ENCODE measurements at regions not wholly inside any gene's neighbourhood (a gene's known extent, or its start where the extent isn't known, plus 50 kb on each side); places are given as distances from the start of the nearest gene placed in this dataset.

- TF ChIP-seq, protein P1, sequence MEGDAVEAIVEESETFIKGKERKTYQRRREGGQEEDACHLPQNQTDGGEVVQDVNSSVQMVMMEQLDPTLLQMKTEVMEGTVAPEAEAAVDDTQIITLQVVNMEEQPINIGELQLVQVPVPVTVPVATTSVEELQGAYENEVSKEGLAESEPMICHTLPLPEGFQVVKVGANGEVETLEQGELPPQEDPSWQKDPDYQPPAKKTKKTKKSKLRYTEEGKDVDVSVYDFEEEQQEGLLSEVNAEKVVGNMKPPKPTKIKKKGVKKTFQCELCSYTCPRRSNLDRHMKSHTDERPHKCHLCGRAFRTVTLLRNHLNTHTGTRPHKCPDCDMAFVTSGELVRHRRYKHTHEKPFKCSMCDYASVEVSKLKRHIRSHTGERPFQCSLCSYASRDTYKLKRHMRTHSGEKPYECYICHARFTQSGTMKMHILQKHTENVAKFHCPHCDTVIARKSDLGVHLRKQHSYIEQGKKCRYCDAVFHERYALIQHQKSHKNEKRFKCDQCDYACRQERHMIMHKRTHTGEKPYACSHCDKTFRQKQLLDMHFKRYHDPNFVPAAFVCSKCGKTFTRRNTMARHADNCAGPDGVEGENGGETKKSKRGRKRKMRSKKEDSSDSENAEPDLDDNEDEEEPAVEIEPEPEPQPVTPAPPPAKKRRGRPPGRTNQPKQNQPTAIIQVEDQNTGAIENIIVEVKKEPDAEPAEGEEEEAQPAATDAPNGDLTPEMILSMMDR (IDR thresholded peaks at IDR 0.05; ENCODE audit: low read depth, low read length) = no peak
- no peak for TF ChIP-seq EZH2phosphoT487 (IDR thresholded peaks at IDR 0.05; ENCODE audit: low read depth)
Observed at GRCh38 chr17:69725146-69725545, 310.6 kb downstream of the MAP2K6 start.

DNA sequence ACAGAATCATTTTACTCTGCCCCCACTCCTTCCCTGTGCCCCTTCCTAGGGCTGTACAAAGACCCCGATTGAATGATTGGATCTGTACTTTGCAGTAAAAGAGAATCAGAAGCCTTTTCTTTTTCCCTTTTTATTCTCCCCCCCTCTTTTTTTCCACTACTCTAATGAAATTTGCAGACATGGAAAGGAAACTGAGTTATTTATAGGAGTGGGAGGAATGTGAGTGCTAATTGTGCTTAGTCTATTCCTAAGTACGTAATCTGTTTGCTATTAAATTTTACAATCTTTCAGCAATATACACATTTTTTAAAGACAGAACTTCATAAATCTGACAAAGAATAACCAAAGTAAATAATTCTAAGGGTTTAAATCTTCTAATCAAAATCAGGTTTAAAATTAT lies 314.3 kb downstream of the MAP2K6 start:
- H3K4me3 ChIP-seq (ENCODE audit: low read length) = no peak overlapping the region
- no peak overlapping the region for H3K4me2 ChIP-seq (ENCODE audit: low read length)
- no peak overlapping the region for H3K9ac ChIP-seq (ENCODE audit: low read length)
- TF ChIP-seq, protein P1 (IDR thresholded peaks at IDR 0.05; ENCODE audit: low read depth, low read length) = no peak
- no peak for TF ChIP-seq EZH2phosphoT487 (IDR thresholded peaks at IDR 0.05; ENCODE audit: low read depth)
- no peaks in the 10 kb centered on the region for H3K9me3 ChIP-seq (ENCODE audit: insufficient read depth, low read length)
- H3K27me3 ChIP-seq (ENCODE audit: low read depth, low read length) = no peaks in the 10 kb centered on the region
- H4K20me1 ChIP-seq (ENCODE audit: insufficient read depth, low read length) = no peaks in the 10 kb centered on the region
- H3K27ac ChIP-seq (ENCODE audit: low read length) = no peak overlapping the region
- H3K4me1 ChIP-seq (ENCODE audit: low read length) = no peaks in the 10 kb centered on the region
- no peaks in the 10 kb centered on the region for H3K36me3 ChIP-seq (replicated peaks; ENCODE audit: low read depth, low read length)
- no peak overlapping the region for H2AFZ ChIP-seq (ENCODE audit: low read depth, low read length)
- no peaks in the 10 kb centered on the region for H3K79me2 ChIP-seq (ENCODE audit: low read length)

More at GRCh38 chr17:69725146-69725545, 310.6 kb downstream of the MAP2K6 start:
- H3K4me1 ChIP-seq (ENCODE audit: low read length) = no peaks in the 10 kb centered on the region
- no peak overlapping the region for H3K27ac ChIP-seq (ENCODE audit: low read length)
- H3K9ac ChIP-seq (ENCODE audit: low read length) = no peak overlapping the region
- H3K79me2 ChIP-seq (ENCODE audit: low read length) = no peaks in the 10 kb centered on the region
- H4K20me1 ChIP-seq (ENCODE audit: insufficient read depth, low read length) = no peaks in the 10 kb centered on the region
- no peaks in the 10 kb centered on the region for H3K36me3 ChIP-seq (replicated peaks; ENCODE audit: low read depth, low read length)
- H3K27me3 ChIP-seq (ENCODE audit: low read depth, low read length) = no peaks in the 10 kb centered on the region
- H3K9me3 ChIP-seq (ENCODE audit: insufficient read depth, low read length) = no peaks in the 10 kb centered on the region
- H2AFZ ChIP-seq (ENCODE audit: low read depth, low read length) = no peak overlapping the region
- H3K4me2 ChIP-seq (ENCODE audit: low read length) = no peak overlapping the region
- no peak overlapping the region for H3K4me3 ChIP-seq (ENCODE audit: low read length)

DNA sequence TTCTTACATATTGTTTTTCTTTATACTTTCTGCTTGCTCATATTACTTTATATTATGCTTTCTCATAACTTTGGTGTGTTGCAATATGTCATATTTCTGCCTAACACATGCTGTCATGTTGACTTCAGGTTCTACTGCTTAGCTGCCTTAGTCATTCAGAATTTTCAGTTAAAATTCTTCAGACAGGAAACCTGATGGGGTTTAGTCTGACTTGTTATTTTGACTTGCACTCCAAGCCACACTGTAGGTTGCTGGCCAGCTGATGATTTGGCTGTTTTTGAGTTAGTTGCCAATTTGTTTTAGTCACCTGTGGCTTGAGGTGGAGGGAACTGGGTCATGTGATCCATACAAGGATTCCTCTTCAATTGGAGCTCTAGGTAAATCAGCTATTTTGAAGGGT lies 315.4 kb downstream of the MAP2K6 start:
- no peaks in the 10 kb centered on the region for H3K9me3 ChIP-seq (ENCODE audit: insufficient read depth, low read length)
- no peak for TF ChIP-seq EZH2phosphoT487 (IDR thresholded peaks at IDR 0.05; ENCODE audit: low read depth)
- TF ChIP-seq, protein P1 (IDR thresholded peaks at IDR 0.05; ENCODE audit: low read depth, low read length) = no peak

DNA sequence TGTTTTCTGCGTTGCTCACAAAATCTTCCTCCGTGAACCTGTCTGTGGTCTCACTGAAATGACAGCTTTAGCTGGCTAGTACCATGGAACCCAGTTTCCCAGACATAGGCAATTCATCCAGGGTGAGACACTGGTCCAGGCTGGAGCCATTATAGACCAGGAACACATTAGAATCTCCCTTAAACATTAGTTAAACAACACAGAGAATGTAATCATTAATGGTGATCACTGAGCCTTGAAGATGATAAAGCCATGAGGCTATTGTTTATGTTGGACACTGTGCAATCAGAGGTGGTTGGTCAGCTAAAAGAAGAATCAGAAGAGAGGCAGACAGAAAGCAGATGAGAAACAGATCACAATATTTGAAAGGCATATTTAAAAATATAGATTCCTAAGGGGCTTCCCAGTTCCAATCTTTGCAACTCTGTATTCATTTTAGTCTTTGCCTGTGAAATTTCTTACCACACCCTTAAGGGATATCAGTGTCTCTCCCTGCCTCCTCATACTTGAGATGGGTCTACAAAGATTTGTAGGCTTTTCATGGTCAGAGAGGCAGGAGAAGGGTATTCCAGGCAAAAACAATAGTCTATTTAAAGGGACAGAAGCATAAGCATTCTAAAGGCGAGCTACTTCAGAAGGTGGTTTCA lies 317.9 kb downstream of the MAP2K6 start:
- Histone ChIP-seq H3K79me2 (ENCODE audit: low read length) (no peaks in the 10 kb centered on the region), H3K4me3 (ENCODE audit: low read length) (no peak overlapping the region), H3K9ac (ENCODE audit: low read length) (no peak overlapping the region), H3K4me1 (ENCODE audit: low read length) (no peaks in the 10 kb centered on the region), H4K20me1 (ENCODE audit: insufficient read depth, low read length) (no peaks in the 10 kb centered on the region), H3K27ac (ENCODE audit: low read length) (no peak overlapping the region), H3K4me2 (ENCODE audit: low read length) (no peak overlapping the region), H3K27me3 (ENCODE audit: low read depth, low read length) (no peaks in the 10 kb centered on the region), H2AFZ (ENCODE audit: low read depth, low read length) (no peak overlapping the region), H3K9me3 (ENCODE audit: insufficient read depth, low read length) (no peaks in the 10 kb centered on the region), H3K36me3 (replicated peaks; ENCODE audit: low read depth, low read length) (no peaks in the 10 kb centered on the region)
- no peak for TF ChIP-seq EZH2phosphoT487 (IDR thresholded peaks at IDR 0.05; ENCODE audit: low read depth)
- TF ChIP-seq, protein P1 (IDR thresholded peaks at IDR 0.05; ENCODE audit: low read depth, low read length) = no peak

More for the DNA sequence above, 315.4 kb downstream of the MAP2K6 start:
- Histone ChIP-seq H3K4me2 (ENCODE audit: low read length) (no peak overlapping the region), H3K9ac (ENCODE audit: low read length) (no peak overlapping the region), H4K20me1 (ENCODE audit: insufficient read depth, low read length) (no peaks in the 10 kb centered on the region), H3K27ac (ENCODE audit: low read length) (no peak overlapping the region), H3K4me3 (ENCODE audit: low read length) (no peak overlapping the region), H3K4me1 (ENCODE audit: low read length) (no peaks in the 10 kb centered on the region), H3K79me2 (ENCODE audit: low read length) (no peaks in the 10 kb centered on the region), H3K36me3 (replicated peaks; ENCODE audit: low read depth, low read length) (no peaks in the 10 kb centered on the region), H2AFZ (ENCODE audit: low read depth, low read length) (no peak overlapping the region), H3K27me3 (ENCODE audit: low read depth, low read length) (no peaks in the 10 kb centered on the region)
